CD4-positive, alpha-beta T cell treated with Interleukin-21 for 1 hour (primary cell): ENCODE measurements at regions not wholly inside any gene's neighbourhood (a gene's known extent, or its start where the extent isn't known, plus 50 kb on each side); places are given as distances from the start of the nearest gene placed in this dataset.
"Not testable (repeated sequence)": the region's sequence is repeated elsewhere in the genome, so short reads cannot be mapped to it uniquely, and the experiment has no call there.

ENCODE experiments used
- DNase-seq: peaks from one replicate; pipeline ENCODE4 v3.0.0-alpha.2; 2020

DNA sequence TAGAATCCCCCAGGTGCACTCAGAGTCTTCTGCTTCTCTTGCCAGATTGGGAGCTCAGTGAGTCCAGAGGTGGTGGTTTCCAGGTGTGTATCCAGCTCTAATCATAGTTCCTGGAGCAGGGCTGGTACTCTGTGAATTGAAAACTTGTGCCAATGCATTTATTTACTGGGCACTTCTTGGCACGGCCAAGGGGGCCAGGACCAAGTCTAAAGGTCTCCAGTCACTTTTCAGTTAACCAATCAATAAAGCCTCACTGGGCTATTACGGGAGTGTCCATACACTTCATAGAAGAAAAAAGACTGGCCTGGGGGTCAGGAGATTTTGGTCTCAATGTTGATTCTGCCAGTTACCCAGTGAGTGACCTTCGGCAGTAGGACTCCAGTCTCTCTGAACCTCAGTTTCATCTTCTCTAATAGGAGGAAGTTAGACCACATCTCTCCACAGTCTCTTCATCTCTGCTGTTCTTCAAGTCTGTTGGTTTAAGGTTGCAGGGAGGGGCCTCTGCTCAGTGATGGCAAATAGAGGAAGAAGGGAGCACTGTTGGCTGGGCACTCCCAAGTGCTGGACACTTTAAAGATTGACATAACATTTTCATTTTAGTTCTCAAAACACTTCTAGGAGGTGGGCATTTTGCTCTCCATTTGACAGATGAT lies 188.5 kb upstream of the E2F8 start:
- no peak for DNase-seq

DNA sequence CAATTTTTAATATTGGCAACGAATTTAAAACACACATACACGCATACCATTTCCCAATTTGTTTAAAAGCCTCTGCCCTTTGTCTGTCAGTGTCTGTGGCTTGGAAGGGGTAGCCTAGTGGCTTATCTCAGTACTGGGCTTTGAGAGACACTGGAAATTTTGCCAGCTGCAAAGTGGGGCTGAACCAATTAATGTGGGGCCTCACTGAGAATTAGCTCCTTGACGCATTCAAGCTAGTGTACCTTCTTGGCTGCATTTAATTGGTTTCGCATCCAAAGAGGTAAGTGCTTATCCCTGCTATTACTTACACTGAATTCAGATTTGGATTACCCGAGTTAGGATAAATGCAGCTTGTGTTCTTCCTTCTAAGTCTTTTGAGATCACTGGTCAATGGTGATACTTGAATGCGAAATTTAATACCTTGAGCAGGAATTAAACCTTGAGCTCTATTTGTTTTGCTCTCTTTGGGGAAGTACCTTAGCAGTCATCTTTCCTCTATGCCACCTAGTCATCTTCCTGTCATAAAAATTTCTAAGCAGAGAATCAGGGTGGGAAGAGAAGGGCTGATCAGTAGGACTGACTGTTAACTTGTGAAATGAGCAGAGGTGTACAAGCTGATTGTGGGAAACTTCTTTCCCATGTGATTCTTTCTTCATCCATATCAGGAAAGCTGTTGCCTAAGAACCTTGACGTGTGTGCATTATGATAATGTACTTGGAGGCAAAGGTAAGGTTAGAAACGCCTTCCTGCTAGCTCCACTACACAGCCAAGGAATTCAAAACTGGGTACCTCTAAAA lies 187.7 kb upstream of the E2F8 start:
- DNase-seq = no peak

DNA sequence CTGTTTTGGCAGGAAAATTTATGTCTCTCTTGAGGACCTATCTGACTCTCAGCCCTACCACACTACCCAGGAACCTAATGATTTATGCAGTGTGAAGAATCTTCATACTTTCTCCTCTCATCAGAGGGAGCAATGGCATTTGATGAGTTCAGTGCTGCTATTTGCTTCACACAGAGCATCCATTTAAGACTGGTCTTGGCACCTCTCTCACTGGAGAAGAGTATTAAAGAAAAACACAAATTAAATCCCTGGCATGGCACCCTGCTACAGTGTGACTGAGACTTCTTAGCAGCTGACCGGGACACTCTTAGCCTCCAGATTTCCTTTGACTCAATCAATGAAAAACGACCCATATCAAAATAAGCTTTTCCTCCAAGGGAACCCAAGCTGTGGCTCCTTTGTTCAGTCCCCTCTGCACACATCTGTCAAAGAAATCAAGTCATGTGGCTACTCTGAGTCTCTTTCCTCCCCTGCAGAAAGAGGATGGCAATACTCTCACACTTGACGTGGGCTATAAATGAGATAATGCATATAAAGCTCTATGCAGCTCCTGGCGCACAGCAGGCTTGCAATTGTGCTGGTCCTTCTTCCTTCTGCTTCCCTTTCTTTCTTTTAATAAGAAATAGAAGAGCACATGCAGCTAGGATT lies 186.1 kb upstream of the E2F8 start:
- DNase-seq = no peak

DNA sequence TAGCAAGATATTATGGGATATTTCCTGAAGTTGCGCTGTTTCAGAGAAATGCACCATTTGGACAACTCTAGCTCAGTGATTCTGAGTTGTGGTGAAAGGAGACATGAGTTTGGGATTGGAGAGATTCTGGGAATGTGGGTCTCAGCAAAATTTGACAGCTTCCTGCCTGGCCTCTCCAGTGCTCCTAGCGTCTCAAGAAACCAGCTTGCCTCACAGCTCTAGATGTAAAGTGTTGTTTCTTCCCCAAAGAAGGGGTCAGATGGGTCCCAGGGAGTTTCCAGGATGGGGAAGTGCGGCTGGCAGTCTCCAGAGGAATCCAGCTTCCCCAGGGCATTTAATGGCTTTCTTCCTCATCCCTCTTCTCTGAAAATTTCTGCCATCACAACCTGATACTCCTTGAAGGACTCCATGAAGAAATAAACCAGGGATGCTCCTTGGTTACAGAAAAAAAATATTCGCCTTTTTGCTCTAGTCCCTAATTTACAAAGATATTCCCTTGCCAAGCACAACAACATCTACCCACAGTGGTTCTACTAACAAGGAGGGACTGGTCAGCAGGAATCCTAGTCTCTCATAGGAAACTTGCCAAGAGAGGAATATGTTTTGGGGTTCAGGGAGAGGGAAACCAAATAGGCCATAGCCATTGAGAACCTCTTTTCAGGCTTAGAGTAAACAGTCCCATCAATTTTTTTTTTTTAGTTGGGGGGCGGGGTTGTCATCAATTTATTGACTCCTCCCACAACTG lies 185.4 kb upstream of the E2F8 start:
- DNase-seq = no peak

DNA sequence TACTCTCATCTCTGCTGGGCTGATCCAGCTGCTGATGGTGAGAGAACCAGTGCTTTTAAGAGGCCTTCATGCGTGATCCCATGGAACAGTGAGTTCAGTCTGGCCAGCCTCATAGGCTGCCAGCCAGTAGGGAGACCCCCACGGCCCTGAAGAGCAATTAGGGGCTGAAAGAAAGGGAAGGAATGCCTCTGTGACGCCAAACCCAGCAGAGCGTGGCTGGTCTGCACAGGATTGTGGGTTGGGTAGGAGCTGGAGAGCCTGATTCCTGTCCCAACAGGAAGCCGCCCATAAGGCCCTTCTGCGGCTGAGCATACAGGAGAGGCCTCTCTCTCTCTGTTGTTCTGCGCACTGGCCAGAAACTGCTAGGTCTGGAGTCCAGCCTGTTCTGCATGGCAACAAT lies 181.5 kb upstream of the E2F8 start:
- DNase-seq = no peak

DNA sequence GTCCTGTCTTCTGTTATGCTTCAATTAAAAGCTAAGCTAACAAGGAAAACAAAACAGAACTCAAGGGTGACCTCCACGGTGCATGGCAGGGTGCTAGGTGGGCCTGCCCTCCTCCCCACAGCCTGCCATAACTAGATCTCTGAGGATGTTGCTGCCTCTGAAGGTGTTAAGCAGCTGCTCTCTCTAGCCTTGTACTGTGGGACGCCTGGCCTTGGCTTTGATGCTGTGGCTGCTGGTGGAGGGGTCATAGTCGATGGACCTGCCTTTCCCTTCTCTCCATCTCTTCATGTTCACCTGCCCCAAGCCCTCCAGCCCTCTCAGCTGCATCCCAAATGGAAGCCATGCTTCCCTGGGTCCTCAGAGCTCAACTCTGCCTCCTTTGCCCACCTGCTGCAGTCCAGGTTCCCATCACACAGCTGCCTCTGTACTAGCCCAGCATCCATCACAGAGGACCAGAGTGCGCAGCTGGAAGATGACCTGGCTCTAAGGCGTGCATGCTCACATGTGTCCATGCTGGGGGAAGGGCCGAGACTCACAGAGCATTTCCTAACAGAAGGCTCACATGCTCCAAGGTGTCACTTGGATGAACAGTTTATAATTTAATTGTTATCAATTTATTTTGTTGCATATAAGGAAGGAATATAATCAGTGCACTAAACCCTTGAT lies 180.3 kb upstream of the E2F8 start:
- no peak for DNase-seq

DNA sequence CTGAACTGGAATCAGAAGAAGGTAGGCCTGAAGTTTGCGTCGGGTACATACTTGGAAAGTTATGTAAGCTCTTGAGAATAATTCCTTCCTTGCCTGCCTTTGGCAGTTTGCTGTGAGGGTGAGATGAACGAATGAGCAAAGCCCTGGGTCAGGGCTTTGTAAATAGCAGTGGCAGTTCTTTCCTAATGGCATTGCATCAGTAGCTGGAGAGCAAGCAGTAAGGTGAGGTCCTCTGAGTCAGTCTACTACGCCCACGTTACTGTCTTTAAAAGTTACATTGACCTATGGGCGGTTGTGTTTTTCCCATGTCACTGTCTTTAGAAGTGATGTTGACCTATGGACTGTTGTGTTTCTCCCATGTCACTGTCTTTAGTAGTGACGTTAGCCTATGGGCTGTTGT lies 179.1 kb upstream of the E2F8 start:
- no peak for DNase-seq

DNA sequence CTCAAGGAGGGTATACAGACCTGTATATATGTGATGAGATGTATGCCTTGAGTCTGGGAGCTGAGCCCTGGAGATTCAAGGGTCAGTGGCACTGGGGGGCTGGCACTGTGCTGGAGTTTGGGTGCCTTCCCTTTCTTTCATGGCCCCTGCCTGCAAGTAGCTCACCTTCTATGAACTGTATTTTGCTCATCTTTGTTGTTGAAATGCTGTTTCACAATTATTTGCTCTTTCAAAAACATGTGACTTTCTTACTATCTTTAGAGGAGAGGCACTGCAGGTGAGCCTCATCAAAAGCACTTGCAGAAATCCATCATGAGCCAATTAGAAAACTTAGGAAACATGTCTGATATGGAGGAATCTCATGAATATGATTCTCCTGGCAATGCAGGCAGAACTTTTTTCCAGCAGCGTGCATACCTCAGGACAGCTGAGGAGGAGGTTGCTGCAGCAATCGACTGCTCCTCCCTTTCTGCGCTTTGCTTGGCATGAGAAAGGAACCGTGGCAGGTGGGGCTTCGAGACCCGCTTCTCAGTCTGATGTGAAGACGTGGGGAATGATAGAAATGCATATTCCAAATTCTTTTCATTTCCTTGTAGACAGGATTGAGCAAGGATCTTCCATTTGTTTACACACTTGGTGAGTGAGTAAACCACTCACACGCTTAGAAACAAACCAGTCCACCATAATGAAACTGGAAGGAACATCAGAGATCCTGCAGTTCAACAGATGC lies 178.4 kb upstream of the E2F8 start:
- no peak for DNase-seq

DNA sequence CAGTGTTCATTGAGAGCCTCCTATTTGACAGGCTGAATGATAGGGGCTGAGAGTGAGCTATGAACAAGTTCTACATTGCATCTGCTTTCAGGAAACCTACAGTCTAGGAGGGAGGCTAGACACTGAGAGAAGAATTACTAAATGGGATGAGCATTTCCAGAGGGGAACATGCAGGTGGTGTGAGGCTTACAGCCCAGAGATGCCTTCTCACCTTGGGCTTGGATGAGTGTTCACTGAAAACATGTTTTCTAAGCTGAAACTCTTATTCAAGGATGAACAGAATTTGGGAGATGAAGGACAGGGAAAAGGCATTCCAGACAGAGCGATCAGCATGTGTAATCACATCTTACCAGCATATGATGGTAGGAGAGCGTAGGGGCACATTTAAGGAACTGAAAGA lies 177.5 kb upstream of the E2F8 start:
- no peak for DNase-seq

DNA sequence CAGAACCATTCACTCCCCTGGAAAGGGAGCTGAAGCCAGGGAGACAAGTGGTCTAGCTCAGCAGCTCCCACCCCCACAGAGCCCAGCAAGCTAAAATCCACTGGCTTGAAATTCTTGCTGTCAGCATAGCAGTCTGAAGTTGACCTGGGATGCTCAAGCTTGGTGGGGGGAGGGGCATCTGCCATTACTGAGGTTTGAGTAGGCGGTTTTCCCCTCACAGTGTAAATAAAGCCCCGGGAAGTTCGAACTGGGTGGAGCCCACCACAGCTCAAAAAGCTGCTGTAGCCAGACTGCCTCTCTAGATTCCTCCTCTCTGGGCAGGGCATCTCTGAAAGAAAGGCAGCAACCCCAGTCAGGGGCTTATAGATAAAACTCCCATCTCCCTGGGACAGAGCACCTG lies 171.3 kb upstream of the E2F8 start:
- DNase-seq = not testable (repeated sequence)

DNA sequence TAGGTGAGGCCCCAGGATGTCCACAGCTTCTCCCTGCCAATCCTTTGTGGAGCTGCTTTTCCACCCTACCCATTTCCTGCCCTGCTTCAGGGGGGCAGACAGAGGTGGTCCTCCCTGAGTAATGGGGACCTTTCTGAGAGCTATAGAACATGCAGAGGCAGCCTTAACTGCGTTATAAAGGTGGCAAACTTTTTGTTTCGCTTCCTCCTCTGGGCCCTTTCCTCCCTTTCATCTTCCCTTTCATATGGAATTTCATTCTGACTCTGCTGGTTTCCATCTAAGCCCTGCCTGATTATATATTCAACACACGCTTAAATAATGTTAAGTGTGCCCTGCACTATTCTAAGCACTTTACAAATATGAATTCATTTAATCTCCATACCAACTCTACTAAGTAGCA lies 169.3 kb upstream of the E2F8 start:
- no peak for DNase-seq

DNA sequence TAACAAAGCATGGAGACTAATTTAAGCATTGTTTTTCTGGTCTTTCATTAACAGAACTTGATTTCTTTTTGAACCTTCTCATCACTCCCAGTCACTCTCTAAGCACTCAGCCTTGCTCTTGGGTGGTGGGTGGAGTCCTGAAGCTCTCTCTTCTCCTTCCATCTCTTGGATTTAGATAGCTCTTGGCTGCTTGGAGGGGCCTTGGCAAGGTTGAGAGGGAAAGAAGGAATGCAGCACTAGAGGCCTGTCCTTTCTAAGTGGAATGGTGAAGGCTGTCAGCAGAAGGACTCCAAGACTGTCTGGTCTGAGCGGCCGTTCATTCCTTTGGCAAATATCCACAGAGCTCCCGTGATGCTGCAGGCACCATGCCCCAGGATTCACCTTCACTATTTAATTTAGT lies 168.6 kb upstream of the E2F8 start:
- no peak for DNase-seq

DNA sequence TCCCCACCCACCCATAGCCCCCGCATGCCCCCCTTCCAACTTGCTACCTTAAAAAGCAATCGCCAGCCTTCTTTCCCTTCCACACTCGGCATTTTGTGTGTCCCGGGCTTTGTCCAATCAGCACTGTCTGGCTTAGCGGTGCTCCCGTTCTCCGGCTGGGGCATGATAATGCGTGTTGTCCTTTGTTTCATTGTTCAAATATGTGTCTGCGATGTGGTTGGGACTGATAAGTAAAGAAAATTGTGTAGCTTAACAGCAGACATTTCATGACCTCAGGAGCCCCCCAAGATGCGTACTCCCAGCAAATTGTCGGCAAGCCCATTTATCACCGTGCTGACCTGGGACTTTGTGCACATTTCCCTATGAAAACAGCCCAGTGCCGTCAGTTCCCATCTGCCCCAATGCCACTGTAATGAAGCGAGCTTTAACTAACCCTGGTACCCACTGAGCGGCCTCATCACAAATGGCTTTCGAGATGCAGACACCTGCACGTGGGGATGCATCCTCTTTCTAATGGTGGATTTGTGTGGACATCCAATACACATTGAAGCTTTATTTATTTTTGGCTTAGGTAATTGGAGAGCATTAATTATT lies 167.0 kb upstream of the E2F8 start:
- no peak for DNase-seq

DNA sequence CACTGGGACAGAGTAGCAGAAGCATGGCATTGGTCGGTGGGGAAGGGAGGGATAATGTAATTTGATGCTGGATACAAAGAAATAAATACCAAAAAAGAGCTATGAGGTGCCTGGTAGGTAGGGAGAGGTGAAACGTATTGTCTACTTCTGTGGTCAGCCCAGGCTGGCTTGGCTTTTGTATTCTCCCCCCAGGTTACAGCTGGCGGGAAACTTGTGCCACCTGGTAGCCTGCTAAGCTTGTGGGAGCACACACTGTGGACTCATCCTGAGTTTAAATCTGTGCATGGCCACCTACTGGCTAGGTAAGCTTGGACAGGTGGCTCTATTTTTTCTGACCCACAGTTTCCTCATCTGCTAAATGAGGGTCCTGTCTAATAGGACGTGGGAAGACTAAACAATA lies 165.2 kb upstream of the E2F8 start:
- no peak for DNase-seq

DNA sequence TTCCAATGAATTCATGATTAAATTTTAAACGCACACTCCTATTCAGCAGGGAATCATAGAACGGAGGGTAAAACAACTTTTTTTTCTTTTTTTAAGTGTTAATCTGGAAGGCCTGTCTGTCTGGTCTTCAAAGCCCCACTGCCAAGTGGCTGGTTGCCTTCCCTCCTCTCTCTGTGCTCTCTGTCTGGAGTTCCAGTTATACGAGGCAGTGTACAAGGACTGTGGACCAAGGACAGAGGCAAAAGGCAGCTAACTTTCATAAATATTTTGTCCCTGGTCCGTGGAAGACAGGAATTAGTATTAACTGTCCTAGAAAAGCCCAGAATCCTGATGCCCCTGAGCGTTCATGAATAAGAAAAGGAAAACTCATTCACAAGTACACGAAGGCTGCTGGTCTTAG lies 164.0 kb upstream of the E2F8 start:
- no peak for DNase-seq

DNA sequence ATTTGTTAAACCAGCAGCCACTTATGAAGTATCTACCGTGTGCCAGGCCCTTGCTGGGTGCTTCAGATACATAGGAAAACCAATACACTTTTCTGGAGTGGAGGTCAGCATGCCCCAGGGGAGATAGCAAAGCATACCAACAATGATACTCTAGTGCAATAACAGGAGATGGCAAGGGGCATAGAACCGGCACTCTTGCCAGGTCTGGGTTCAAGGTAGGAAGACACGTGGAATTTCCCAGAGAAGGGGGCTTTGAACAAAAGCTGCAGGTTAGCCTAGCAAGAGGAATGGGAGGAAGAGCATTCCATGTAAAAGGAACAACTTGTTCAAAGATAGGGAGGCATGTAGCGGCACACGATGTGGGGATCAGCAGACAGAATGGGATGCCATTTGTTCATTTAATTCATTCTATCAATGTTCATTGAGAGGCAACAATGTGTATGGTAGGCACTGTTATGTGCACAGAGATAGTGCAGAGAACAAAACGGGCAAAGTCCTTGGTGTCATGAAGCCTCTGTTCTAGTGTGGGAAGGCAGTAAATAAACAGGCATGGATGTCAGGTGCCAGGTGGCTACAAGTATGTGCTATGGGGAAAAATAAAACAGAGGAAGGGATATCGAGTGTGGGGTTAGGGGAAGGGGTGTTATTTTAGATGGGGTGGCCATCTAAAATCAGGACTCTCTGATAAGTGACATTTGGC lies 162.6 kb upstream of the E2F8 start:
- DNase-seq = no peak

DNA sequence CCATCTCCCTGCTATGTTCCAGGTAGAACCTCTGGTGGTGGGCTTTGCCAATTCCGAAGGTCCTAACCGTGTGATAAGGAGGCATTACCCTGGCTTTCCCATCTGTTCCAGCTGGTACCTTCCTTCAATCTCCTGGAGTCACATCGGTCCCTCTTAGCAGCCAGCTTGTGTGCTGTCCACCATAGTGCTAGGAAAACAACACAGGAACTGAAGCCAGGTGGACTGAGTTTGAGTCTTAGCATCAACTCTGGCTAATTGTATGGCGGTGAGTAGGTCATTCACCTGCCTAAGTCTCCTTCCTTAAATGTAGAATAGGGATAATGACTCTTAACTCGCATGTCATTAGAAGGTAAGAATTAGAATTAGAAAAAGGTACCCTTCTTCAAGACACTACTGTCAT lies 159.6 kb upstream of the E2F8 start:
- no peak for DNase-seq

DNA sequence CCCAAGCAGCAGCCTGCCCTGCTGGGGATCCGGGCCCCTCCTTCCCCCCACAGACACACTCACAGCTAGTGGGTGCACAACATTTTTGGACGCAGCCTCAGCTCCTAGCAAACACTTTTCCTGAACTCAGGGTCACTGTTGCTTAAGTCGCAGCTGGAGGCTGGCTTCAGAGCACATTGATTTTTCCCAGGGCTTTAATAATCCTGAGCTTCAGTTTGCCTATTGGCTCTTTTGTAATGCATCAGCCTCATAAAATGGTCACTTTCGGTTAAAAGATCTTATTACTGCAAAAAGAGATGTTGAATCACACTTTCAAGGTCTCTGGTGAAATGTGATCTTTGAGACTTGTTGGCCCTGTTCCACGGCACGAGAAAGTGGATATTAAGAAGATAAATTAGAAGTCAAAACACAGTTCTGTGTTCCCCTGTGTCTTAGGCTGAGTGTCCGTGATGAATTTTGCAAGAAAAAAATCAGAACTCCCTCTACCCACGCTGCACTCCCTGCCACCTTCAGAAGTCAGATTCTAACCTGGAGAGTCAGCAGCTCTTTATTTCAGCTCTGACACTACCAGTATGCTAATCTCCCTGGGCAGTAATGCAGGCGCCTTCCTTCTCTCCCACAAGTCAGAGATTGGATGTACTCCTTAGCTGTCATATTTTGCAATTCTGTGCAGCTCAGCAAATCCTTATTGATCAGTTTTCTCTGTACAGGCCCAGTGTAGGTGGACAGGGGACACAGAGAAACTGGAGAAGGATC lies 158.2 kb upstream of the E2F8 start:
- DNase-seq = no peak

DNA sequence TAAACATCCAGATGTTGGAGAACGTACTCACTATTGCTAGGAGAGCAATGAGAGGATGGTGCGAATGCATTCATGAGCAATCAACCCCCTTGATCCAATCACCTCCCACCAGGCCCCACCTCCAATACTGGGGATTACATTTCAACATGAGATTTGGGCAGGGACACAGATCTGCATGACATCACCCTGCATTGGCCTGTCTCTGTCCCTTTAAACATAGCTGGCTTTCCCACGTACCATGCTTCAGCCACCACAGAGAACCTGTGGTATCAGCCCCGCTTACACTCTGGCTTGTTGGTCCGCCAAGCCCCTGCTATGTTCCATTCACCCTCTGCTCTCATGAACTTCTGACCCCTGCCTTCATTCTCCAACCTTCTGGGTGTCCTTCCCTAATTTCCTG lies 157.5 kb upstream of the E2F8 start:
- no peak for DNase-seq

DNA sequence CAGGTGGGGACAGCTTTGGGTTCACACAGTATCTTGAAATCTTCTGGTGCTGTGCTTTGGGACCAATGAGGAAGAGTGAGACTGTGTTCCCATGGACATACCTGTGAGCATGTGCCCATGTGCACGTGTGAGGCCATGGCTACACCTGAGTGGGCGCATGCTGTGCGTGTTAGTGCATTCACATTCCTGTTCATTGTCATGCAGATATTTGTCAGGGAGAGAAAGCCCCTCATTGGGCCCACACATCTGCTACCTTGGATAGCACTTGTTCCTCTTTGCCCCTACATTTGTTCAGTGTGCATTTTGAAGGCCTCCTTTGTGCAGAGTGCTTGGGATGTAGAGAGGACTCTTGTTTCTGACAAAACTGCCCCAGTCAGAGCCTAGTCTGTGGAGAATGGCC lies 154.3 kb upstream of the E2F8 start:
- DNase-seq = no peak
